ENCODE measurements at regions not wholly inside any gene's neighbourhood (a gene's known extent, or its start where the extent isn't known, plus 50 kb on each side); places are given as distances from the start of the nearest gene placed in this dataset.

DNA sequence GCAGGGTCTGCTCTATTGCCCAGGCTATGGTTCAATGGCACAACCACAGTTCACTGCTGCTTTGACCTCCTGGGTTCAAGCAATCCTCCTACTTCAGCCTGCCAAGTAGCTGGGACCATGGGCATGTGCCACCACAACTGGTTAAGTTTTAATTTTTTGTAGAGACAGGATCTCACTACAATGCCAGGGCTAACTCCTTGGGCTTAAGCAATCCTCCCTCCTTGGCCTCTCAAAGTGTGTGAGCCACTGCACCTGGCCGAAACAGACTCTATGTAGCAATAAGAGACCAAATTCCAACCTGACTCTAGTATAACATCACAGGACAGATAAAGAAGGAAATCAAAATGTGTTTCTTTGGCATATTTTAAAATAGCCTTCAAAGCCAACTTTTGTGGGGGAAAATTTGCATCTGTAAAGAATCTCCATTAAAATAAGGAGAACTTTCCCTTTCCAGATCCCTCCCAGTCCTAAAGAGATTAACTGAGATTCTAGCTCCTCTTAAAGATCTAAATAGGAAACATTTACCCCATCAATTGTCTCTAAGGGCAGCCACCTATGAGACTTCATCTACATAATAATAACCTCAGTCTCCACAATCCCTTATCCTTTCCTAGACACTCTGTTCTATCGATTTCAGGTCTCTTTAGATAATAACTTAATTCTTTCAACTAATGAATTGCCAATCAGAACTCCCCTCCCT, 94.7 kb upstream of the PLCB4 start:
- no peak overlapping the region for H3K14ac ChIP-seq (ENCODE audit: low read length)
- no peak overlapping the region for H3K9ac ChIP-seq (ENCODE audit: low read depth, low read length, poor library complexity)
- WGBS, 2 donors (ENCODE audit: extremely low coverage in 2 of 2, insufficient read length in 2 of 2, insufficient replicate concordance in 1 of 2) = no CpG with 5 or more reads among the region's 2 CpGs
- H3K4me3 ChIP-seq (ENCODE audit: low read length in 2 of 2) = no peak overlapping the region
- no peaks in the 10 kb centered on the region for H3K36me3 ChIP-seq (replicated peaks in 1 of 2; ENCODE audit: control insufficient read depth in 2 of 2, insufficient read depth in 2 of 2, low read length in 2 of 2)
- H2BK120ac ChIP-seq (ENCODE audit: low read depth, low read length) = no peak overlapping the region
- H3K79me1 ChIP-seq (ENCODE audit: low read depth, low read length) = no peaks in the 10 kb centered on the region
- H2BK15ac ChIP-seq (ENCODE audit: low read length) = no peak overlapping the region
- no peak overlapping the region for H4K91ac ChIP-seq (ENCODE audit: low read depth, low read length, poor library complexity)
- H4K8ac ChIP-seq (ENCODE audit: low read depth, low read length) = no peak overlapping the region
- no peak overlapping the region for H3K23ac ChIP-seq (ENCODE audit: low read depth, low read length, poor library complexity)
- no peaks in the 10 kb centered on the region for H3K27me3 ChIP-seq (ENCODE audit: control insufficient read depth in 3 of 3, insufficient read depth in 3 of 3, low read depth in 1 of 3, low read length in 3 of 3)
- no peak overlapping the region for H2BK12ac ChIP-seq (ENCODE audit: low read length)
- H3K4ac ChIP-seq (ENCODE audit: low read length) = no peak overlapping the region
- no peaks in the 10 kb centered on the region for H3K9me3 ChIP-seq (replicated peaks in 1 of 2; ENCODE audit: control insufficient read depth in 2 of 2, insufficient read depth in 1 of 2, low read depth in 1 of 2, low read length in 2 of 2)
- H2AFZ ChIP-seq (ENCODE audit: low read length) = no peak overlapping the region
- no peak overlapping the region for H3K27ac ChIP-seq (replicated peaks; ENCODE audit: low read length)
- H3K4me2 ChIP-seq (ENCODE audit: insufficient read depth, low read length, poor library complexity, severe bottlenecking) = no peak overlapping the region
- no peak overlapping the region for H2BK5ac ChIP-seq (ENCODE audit: low read length)
- no peak for DNase-seq (ENCODE audit: low spot score)
- H2AK5ac ChIP-seq (ENCODE audit: low read depth, low read length) = no peak overlapping the region
- H3K4me1 ChIP-seq (ENCODE audit: control insufficient read depth in 2 of 2, insufficient read depth in 1 of 2, low read depth in 1 of 2, low read length in 2 of 2) = no peaks in the 10 kb centered on the region
- no peak overlapping the region for H3K18ac ChIP-seq (ENCODE audit: low read length)

- Histone ChIP-seq H4K8ac (ENCODE audit: low read depth, low read length) (peak overlapping the region; percentile 43), H3K9ac (ENCODE audit: low read depth, low read length, poor library complexity) (no peak overlapping the region), H2AK5ac (ENCODE audit: low read depth, low read length) (no peak overlapping the region), H3K4ac (ENCODE audit: low read length) (no peak overlapping the region), H3K27ac (replicated peaks; ENCODE audit: low read length) (no peak overlapping the region), H2BK15ac (ENCODE audit: low read length) (no peak overlapping the region), H3K18ac (ENCODE audit: low read length) (no peak overlapping the region), H3K4me3 (ENCODE audit: low read length in 2 of 2) (no peak overlapping the region), H2BK120ac (ENCODE audit: low read depth, low read length) (no peak overlapping the region), H3K36me3 (replicated peaks in 1 of 2; ENCODE audit: control insufficient read depth in 2 of 2, insufficient read depth in 2 of 2, low read length in 2 of 2) (no peaks in the 10 kb centered on the region), H2AFZ (ENCODE audit: low read length) (no peak overlapping the region), H2BK5ac (ENCODE audit: low read length) (no peak overlapping the region), H3K27me3 (ENCODE audit: control insufficient read depth in 3 of 3, insufficient read depth in 3 of 3, low read depth in 1 of 3, low read length in 3 of 3) (no peaks in the 10 kb centered on the region), H3K23ac (ENCODE audit: low read depth, low read length, poor library complexity) (no peak overlapping the region), H3K14ac (ENCODE audit: low read length) (no peak overlapping the region), H3K9me3 (replicated peaks in 1 of 2; ENCODE audit: control insufficient read depth in 2 of 2, insufficient read depth in 1 of 2, low read depth in 1 of 2, low read length in 2 of 2) (no peaks in the 10 kb centered on the region), H3K4me2 (ENCODE audit: insufficient read depth, low read length, poor library complexity, severe bottlenecking) (no peak overlapping the region), H4K91ac (ENCODE audit: low read depth, low read length, poor library complexity) (no peak overlapping the region), H3K4me1 (ENCODE audit: control insufficient read depth in 2 of 2, insufficient read depth in 1 of 2, low read depth in 1 of 2, low read length in 2 of 2) (no peaks in the 10 kb centered on the region), H2BK12ac (ENCODE audit: low read length) (no peak overlapping the region), H3K79me1 (ENCODE audit: low read depth, low read length) (no peaks in the 10 kb centered on the region)
- no CpG with 5 or more reads among the region's 5 CpGs for WGBS, 2 donors (ENCODE audit: extremely low coverage in 2 of 2, insufficient read length in 2 of 2, insufficient replicate concordance in 1 of 2)
- DNase-seq (ENCODE audit: low spot score) = no peak
Measured at GRCh38 chr20:8981482-8981881, 87.4 kb upstream of the PLCB4 start.

GRCh38 chr20:8983478-8984345, 85.2 kb upstream of the PLCB4 start:
- Histone ChIP-seq H2BK120ac (ENCODE audit: low read depth, low read length) (no peak overlapping the region), H3K18ac (ENCODE audit: low read length) (no peak overlapping the region), H3K23ac (ENCODE audit: low read depth, low read length, poor library complexity) (no peak overlapping the region), H3K27me3 (ENCODE audit: control insufficient read depth in 3 of 3, insufficient read depth in 3 of 3, low read depth in 1 of 3, low read length in 3 of 3) (no peaks in the 10 kb centered on the region), H3K4ac (ENCODE audit: low read length) (no peak overlapping the region), H4K8ac (ENCODE audit: low read depth, low read length) (no peak overlapping the region), H3K9me3 (replicated peaks in 1 of 2; ENCODE audit: control insufficient read depth in 2 of 2, insufficient read depth in 1 of 2, low read depth in 1 of 2, low read length in 2 of 2) (no peaks in the 10 kb centered on the region), H2BK15ac (ENCODE audit: low read length) (no peak overlapping the region), H2BK12ac (ENCODE audit: low read length) (no peak overlapping the region), H3K4me1 (ENCODE audit: control insufficient read depth in 2 of 2, insufficient read depth in 1 of 2, low read depth in 1 of 2, low read length in 2 of 2) (no peaks in the 10 kb centered on the region), H4K91ac (ENCODE audit: low read depth, low read length, poor library complexity) (no peak overlapping the region), H2BK5ac (ENCODE audit: low read length) (no peak overlapping the region), H3K36me3 (replicated peaks in 1 of 2; ENCODE audit: control insufficient read depth in 2 of 2, insufficient read depth in 2 of 2, low read length in 2 of 2) (no peaks in the 10 kb centered on the region), H2AFZ (ENCODE audit: low read length) (no peak overlapping the region), H3K27ac (replicated peaks; ENCODE audit: low read length) (no peak overlapping the region), H3K9ac (ENCODE audit: low read depth, low read length, poor library complexity) (no peak overlapping the region), H2AK5ac (ENCODE audit: low read depth, low read length) (no peak overlapping the region), H3K4me3 (ENCODE audit: low read length in 2 of 2) (no peak overlapping the region), H3K79me1 (ENCODE audit: low read depth, low read length) (no peaks in the 10 kb centered on the region), H3K4me2 (ENCODE audit: insufficient read depth, low read length, poor library complexity, severe bottlenecking) (no peak overlapping the region), H3K14ac (ENCODE audit: low read length) (no peak overlapping the region)
- WGBS, 2 donors (ENCODE audit: extremely low coverage in 2 of 2, insufficient read length in 2 of 2, insufficient replicate concordance in 1 of 2) = no CpG with 5 or more reads among the region's 7 CpGs
- no peak for DNase-seq (ENCODE audit: low spot score)

GRCh38 chr20:8986631-8987030, 82.3 kb upstream of the PLCB4 start:
- no peak overlapping the region for H2BK15ac ChIP-seq (ENCODE audit: low read length)
- H4K91ac ChIP-seq (ENCODE audit: low read depth, low read length, poor library complexity) = no peak overlapping the region
- H2BK120ac ChIP-seq (ENCODE audit: low read depth, low read length) = no peak overlapping the region
- H3K4me1 ChIP-seq (ENCODE audit: control insufficient read depth in 2 of 2, insufficient read depth in 1 of 2, low read depth in 1 of 2, low read length in 2 of 2) = no peaks in the 10 kb centered on the region
- no peaks in the 10 kb centered on the region for H3K79me1 ChIP-seq (ENCODE audit: low read depth, low read length)
- H3K36me3 ChIP-seq (replicated peaks in 1 of 2; ENCODE audit: control insufficient read depth in 2 of 2, insufficient read depth in 2 of 2, low read length in 2 of 2) = no peaks in the 10 kb centered on the region
- no peak overlapping the region for H3K23ac ChIP-seq (ENCODE audit: low read depth, low read length, poor library complexity)
- no peak for DNase-seq (ENCODE audit: low spot score)
- H3K27ac ChIP-seq (replicated peaks; ENCODE audit: low read length) = no peak overlapping the region
- H3K4me2 ChIP-seq (ENCODE audit: insufficient read depth, low read length, poor library complexity, severe bottlenecking) = no peak overlapping the region
- H2AFZ ChIP-seq (ENCODE audit: low read length) = no peak overlapping the region
- H3K18ac ChIP-seq (ENCODE audit: low read length) = no peak overlapping the region
- no peaks in the 10 kb centered on the region for H3K9me3 ChIP-seq (replicated peaks in 1 of 2; ENCODE audit: control insufficient read depth in 2 of 2, insufficient read depth in 1 of 2, low read depth in 1 of 2, low read length in 2 of 2)
- no peak overlapping the region for H4K8ac ChIP-seq (ENCODE audit: low read depth, low read length)
- H3K9ac ChIP-seq (ENCODE audit: low read depth, low read length, poor library complexity) = no peak overlapping the region
- H3K4me3 ChIP-seq (ENCODE audit: low read length in 2 of 2) = no peak overlapping the region
- no peak overlapping the region for H3K14ac ChIP-seq (ENCODE audit: low read length)
- H2AK5ac ChIP-seq (ENCODE audit: low read depth, low read length) = no peak overlapping the region
- no peak overlapping the region for H2BK5ac ChIP-seq (ENCODE audit: low read length)
- no peaks in the 10 kb centered on the region for H3K27me3 ChIP-seq (ENCODE audit: control insufficient read depth in 3 of 3, insufficient read depth in 3 of 3, low read depth in 1 of 3, low read length in 3 of 3)
- no CpG with 5 or more reads among the region's 2 CpGs for WGBS, 2 donors (ENCODE audit: extremely low coverage in 2 of 2, insufficient read length in 2 of 2, insufficient replicate concordance in 1 of 2)
- no peak overlapping the region for H3K4ac ChIP-seq (ENCODE audit: low read length)
- no peak overlapping the region for H2BK12ac ChIP-seq (ENCODE audit: low read length)

All from neuronal stem cell (in vitro differentiated cells).